MV-4-11 (cell line): ENCODE measurements at regions not wholly inside any gene's neighbourhood (a gene's known extent, or its start where the extent isn't known, plus 50 kb on each side); places are given as distances from the start of the nearest gene placed in this dataset.

Source experiments
- DNase-seq: peaks from one replicate; lab custom pipeline; 2025; lab: John Stamatoyannopoulos, UW

- no peak for DNase-seq
These were observed 110.3 kb upstream of the CEP85L start for GRCh38 chr6:118761645-118762044.

- peak; percentile 79 for DNase-seq
These were observed 107.6 kb upstream of the CEP85L start for GRCh38 chr6:118758946-118759345.

GRCh38 chr6:118755941-118756646 lies 104.7 kb upstream of the CEP85L start:
- no peak for DNase-seq

GRCh38 chr6:118752803-118753202 lies 101.4 kb upstream of the CEP85L start:
- DNase-seq: no peak

- no peak for DNase-seq
These were observed 99.7 kb upstream of the CEP85L start for GRCh38 chr6:118751072-118751471.

GRCh38 chr6:118750143-118750542 lies 98.8 kb upstream of the CEP85L start:
- DNase-seq: no peak

GRCh38 chr6:118748311-118749062 lies 97.1 kb upstream of the CEP85L start:
- peak; percentile 26 for DNase-seq

GRCh38 chr6:118746825-118747174 lies 95.4 kb upstream of the CEP85L start:
- peak; percentile 73 for DNase-seq

- peak; percentile 95 for DNase-seq
These were observed 94.9 kb upstream of the CEP85L start for GRCh38 chr6:118746145-118746824.

- no peak for DNase-seq
These were observed 93.8 kb upstream of the CEP85L start for GRCh38 chr6:118745156-118745555.

- no peak for DNase-seq
These were observed 93.0 kb upstream of the CEP85L start for GRCh38 chr6:118744261-118744941.

GRCh38 chr6:118743746-118744145 lies 92.4 kb upstream of the CEP85L start:
- DNase-seq: no peak

GRCh38 chr6:118740372-118740771 lies 89.0 kb upstream of the CEP85L start:
- DNase-seq: no peak

GRCh38 chr6:118739696-118740353 lies 88.4 kb upstream of the CEP85L start:
- DNase-seq: no peak

- peak; percentile 25 for DNase-seq
These were observed 85.0 kb upstream of the CEP85L start for GRCh38 chr6:118736440-118736839.

- no peak for DNase-seq
These were observed 83.9 kb upstream of the CEP85L start for GRCh38 chr6:118735320-118735719.

GRCh38 chr6:118725944-118726343 lies 74.6 kb upstream of the CEP85L start:
- no peak for DNase-seq

- DNase-seq: no peak
These were observed 72.8 kb upstream of the CEP85L start for GRCh38 chr6:118724211-118724610.

GRCh38 chr6:118722829-118723813 lies 71.7 kb upstream of the CEP85L start:
- DNase-seq: no peak

- no peak for DNase-seq
These were observed 68.7 kb upstream of the CEP85L start for GRCh38 chr6:118720125-118720473.
